DND-41 (cell line): ENCODE measurements at regions not wholly inside any gene's neighbourhood (a gene's known extent, or its start where the extent isn't known, plus 50 kb on each side); places are given as distances from the start of the nearest gene placed in this dataset.
A peak's percentile ranks its signal among the peaks of the same experiment; 100 is the strongest.
"Not testable (repeated sequence)": the region's sequence is repeated elsewhere in the genome, so short reads cannot be mapped to it uniquely, and the experiment has no call there.

Experiments used
- ATAC-seq: fragments of 200-7000 bp; cut with Tn5 transposase; 3 replicates; pipeline ENCODE4 v1.9.1; 2021; ENCODE audit warnings: low read depth; ENCODE audit not compliant: insufficient read depth
- DNase-seq: peaks from one replicate; pipeline ENCODE4 v3.0.0-alpha.2; 2020
- H2AFZ ChIP-seq: 2 replicates; pipeline ENCODE4 v1.6.0; 2012; ENCODE audit warnings: low read depth, low read length
- H3K27ac ChIP-seq: 2 replicates; pipeline ENCODE4 v1.5.1; 2012; ENCODE audit warnings: low read length, inconsistent platforms
- H3K27me3 ChIP-seq: fragments of 200-600 bp; sonication (generic); 2 replicates; pipeline ENCODE4 v1.6.0; 2012; ENCODE audit warnings: low read length, mild to moderate bottlenecking, inconsistent platforms; ENCODE audit not compliant: insufficient read depth, poor library complexity
- H3K36me3 ChIP-seq: 2 replicates; pipeline ENCODE4 v1.5.1; 2012; ENCODE audit warnings: low read length, inconsistent platforms; ENCODE audit not compliant: insufficient read depth
- H3K4me1 ChIP-seq: 2 replicates; pipeline ENCODE4 v1.5.1; 2012; ENCODE audit warnings: mild to moderate bottlenecking, low read length; ENCODE audit not compliant: insufficient read depth
- H3K4me2 ChIP-seq: 2 replicates; pipeline ENCODE4 v1.6.0; 2012; ENCODE audit warnings: mild to moderate bottlenecking, moderate library complexity, low read length, inconsistent platforms; ENCODE audit not compliant: insufficient read depth
- H3K4me3 ChIP-seq, 2 experiments: fragments of 200-600 bp in 1 of 2; shearing (Covaris generic) in 1 of 2; 2 replicates each; pipeline ENCODE4 v1.5.1; 2012 to 2016; ENCODE audit warnings: inconsistent platforms in 2 of 2, low read length in 2 of 2, mild to moderate bottlenecking in 2 of 2, low read depth in 1 of 2, moderate library complexity in 1 of 2
- H3K79me2 ChIP-seq: 2 replicates; pipeline ENCODE4 v1.6.0; 2012; ENCODE audit warnings: low read length, inconsistent platforms; ENCODE audit not compliant: insufficient read depth
- H3K9ac ChIP-seq: 2 replicates; pipeline ENCODE4 v1.6.0; 2012; ENCODE audit warnings: low read depth, mild to moderate bottlenecking, inconsistent platforms, low read length, moderate library complexity
- H3K9me3 ChIP-seq: 2 replicates; pipeline ENCODE4 v1.5.1; 2012; ENCODE audit warnings: low read length, moderate library complexity, mild to moderate bottlenecking, inconsistent platforms; ENCODE audit not compliant: insufficient read depth, severe bottlenecking
- H4K20me1 ChIP-seq: 2 replicates; pipeline ENCODE4 v1.6.0; 2012; ENCODE audit warnings: low read length; ENCODE audit not compliant: insufficient read depth

DNA sequence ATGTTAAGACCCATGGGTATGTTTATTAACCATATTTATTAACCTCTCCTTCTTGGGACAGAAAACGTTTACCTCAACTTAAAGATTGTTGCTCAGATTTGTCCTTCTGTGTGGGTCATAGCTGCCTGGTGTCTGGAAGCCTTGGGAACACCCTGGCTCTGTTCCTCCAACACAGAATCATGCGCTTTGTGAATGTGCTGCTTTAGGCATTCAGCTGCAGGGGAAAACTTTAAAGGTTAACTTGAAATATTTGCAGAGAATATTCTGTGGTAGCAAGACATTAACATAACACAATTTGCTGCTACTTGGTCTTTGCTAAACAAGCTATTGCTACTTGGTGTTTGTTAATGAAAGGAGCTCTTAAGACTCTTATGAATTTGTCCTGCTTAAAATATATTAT lies 50.5 kb upstream of the THOC3 start:
- not testable (repeated sequence) for H3K27ac ChIP-seq, H3K4me3 ChIP-seq, DNase-seq, ATAC-seq, H3K36me3 ChIP-seq, H3K4me1 ChIP-seq, H3K27me3 ChIP-seq, H3K9ac ChIP-seq, H3K4me2 ChIP-seq, H2AFZ ChIP-seq, H3K9me3 ChIP-seq, H4K20me1 ChIP-seq, H3K79me2 ChIP-seq

DNA sequence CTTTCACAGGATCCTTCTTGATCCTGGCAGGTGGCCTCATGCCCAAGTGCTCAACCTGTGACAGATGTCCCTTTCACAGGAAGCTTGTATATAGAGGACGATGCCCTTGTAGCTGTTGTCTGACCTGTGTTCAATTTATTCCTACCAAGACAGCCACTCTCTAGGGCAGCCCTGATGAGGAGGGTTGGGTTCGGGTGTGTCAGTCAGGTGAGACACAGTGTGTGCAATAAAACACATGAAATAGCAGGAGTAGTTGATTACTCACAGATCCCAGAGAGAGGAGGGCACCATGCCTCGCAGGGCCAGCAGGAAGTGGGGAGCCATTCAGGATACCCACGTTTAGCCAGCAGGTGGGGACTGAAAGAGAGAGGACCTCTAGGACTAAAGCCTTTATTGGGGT lies 52.7 kb upstream of the THOC3 start:
- H3K79me2 ChIP-seq, DNase-seq, H3K27ac ChIP-seq, H4K20me1 ChIP-seq, H3K4me2 ChIP-seq, H3K36me3 ChIP-seq, H3K27me3 ChIP-seq, H3K9ac ChIP-seq, ATAC-seq, H2AFZ ChIP-seq, H3K9me3 ChIP-seq, H3K4me1 ChIP-seq, H3K4me3 ChIP-seq: not testable (repeated sequence)

DNA sequence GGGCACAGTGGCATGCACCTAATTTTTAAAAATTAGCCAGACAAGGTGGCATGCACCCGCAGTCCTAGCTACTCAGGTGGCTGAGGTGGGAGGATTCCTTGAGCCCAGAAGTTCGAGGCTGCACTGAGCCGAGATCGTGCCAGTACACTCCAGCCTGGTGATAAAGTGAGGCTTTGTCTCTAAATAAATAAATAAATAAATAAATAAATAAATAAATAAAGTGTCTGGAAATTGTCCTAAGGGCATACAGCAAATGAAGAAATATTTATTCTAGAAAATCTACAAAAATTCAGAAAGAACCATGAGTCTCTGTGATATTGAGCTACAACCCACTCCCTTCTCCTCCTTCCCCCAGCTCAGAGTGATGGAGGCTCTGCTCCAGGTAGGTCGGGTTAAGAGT lies 55.4 kb upstream of the THOC3 start:
- not testable (repeated sequence) for H3K4me1 ChIP-seq, H3K79me2 ChIP-seq, H3K9me3 ChIP-seq, H3K9ac ChIP-seq, H3K4me3 ChIP-seq, ATAC-seq, H2AFZ ChIP-seq, H3K4me2 ChIP-seq, H3K27me3 ChIP-seq, H3K36me3 ChIP-seq, H4K20me1 ChIP-seq, DNase-seq, H3K27ac ChIP-seq

DNA sequence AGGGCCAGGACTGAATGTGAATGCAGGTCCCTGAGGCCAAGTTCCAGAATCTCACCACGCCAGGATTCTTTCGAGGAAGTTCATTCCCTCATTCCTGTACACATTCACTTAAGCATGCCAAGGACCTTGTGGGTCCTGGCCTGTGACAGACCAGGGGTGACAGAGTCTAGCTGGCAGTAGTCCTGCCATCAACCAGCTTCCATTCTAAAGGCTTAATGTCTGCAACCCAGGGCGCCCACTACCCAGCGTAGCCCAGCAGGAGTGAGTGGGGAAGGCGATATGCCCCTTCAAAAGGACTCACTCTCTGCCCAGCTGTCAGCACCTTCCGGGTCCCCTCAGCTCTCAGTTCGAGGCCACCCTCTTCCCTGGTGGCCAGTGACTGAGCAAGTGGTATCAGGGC lies 61.3 kb upstream of the THOC3 start:
- not testable (repeated sequence) for H2AFZ ChIP-seq, H4K20me1 ChIP-seq, ATAC-seq, DNase-seq, H3K79me2 ChIP-seq, H3K27me3 ChIP-seq, H3K9me3 ChIP-seq, H3K4me3 ChIP-seq, H3K9ac ChIP-seq, H3K4me2 ChIP-seq, H3K27ac ChIP-seq, H3K4me1 ChIP-seq, H3K36me3 ChIP-seq

DNA sequence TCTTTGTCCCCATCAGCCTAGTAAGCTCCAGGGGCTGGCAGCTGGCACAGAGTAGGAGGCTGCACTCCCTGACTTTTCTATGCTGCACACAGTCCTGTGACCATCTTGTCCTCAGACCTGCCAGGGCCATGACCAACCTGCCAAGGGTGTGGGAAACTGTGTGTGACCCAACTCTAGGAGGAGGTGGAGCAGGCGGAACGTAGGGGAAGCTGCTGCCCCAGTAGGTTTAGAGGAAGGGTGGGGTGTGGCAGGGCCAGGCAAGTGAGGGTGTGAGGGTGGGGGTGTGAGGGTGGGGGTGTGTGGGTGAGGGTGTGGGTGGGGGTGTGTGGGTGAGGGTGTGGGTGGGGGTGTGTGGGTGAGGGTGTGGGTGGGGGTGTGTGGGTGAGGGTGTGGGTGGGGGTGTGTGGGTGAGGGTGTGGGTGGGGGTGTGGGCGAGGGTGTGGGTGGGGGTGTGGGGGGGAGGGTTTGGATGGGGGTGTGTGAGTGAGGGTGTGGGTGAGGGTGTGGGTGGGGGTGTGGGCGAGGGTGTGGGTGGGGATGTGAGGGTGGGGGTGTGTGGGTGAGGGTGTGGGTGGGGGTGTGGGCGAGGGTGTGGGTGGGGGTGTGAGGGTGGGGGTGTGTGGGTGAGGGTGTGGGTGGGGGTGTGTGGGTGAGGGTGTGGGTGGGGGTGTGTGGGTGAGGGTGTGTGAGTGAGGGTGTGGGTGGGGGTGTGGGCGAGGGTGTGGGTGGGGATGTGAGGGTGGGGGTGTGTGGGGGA lies 62.4 kb upstream of the THOC3 start:
- not testable (repeated sequence) for H3K79me2 ChIP-seq, H3K27ac ChIP-seq, H3K9me3 ChIP-seq, ATAC-seq, DNase-seq, H3K36me3 ChIP-seq, H3K4me1 ChIP-seq, H3K9ac ChIP-seq, H3K4me2 ChIP-seq, H4K20me1 ChIP-seq, H3K4me3 ChIP-seq, H2AFZ ChIP-seq, H3K27me3 ChIP-seq

DNA sequence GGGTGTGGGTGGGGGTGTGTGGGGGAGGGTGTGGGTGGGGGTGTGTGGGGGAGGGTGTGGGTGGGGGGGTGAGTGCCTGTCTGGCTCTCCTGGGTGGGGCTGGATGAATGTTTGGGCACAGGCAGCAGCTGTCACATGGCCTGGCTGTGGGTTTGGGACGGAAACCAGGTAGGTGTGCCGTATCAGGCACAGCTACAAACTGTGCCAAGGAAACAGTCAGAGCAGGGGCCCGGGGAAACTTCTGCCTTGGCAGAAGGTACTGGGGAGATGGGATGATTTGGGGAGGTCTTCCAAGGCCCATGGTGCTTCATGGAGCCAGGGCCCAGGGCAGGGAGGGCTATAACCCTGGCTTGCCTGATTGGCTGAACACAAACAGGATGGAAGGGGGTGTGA lies 63.0 kb upstream of the THOC3 start:
- ATAC-seq, H3K4me1 ChIP-seq, H2AFZ ChIP-seq, H3K27me3 ChIP-seq, H3K27ac ChIP-seq, H4K20me1 ChIP-seq, DNase-seq, H3K4me3 ChIP-seq, H3K79me2 ChIP-seq, H3K4me2 ChIP-seq, H3K36me3 ChIP-seq, H3K9ac ChIP-seq, H3K9me3 ChIP-seq: not testable (repeated sequence)

DNA sequence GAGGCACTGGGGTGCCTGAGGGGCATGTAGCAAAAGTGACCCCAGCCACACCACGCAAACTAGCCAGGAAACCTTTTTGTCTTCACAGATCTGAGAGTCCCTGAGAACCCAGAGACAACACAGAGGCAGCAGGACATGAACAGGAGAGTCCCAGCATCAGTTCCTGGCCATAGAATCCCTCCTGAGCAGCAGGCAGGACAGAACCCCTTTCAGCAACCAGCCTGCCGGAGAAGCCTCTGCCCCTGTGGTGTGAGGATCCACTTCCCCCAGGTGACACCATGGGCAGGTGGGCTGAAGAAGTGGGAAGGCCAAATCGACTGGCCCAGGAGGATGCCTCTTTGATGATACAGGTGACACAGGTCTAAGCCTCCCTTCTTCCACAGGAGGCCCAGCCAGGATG lies 65.1 kb upstream of the THOC3 start:
- not testable (repeated sequence) for H2AFZ ChIP-seq, H3K4me3 ChIP-seq, H3K4me1 ChIP-seq, H3K27me3 ChIP-seq, H3K9ac ChIP-seq, ATAC-seq, H3K4me2 ChIP-seq, H3K36me3 ChIP-seq, DNase-seq, H4K20me1 ChIP-seq, H3K27ac ChIP-seq, H3K9me3 ChIP-seq, H3K79me2 ChIP-seq

DNA sequence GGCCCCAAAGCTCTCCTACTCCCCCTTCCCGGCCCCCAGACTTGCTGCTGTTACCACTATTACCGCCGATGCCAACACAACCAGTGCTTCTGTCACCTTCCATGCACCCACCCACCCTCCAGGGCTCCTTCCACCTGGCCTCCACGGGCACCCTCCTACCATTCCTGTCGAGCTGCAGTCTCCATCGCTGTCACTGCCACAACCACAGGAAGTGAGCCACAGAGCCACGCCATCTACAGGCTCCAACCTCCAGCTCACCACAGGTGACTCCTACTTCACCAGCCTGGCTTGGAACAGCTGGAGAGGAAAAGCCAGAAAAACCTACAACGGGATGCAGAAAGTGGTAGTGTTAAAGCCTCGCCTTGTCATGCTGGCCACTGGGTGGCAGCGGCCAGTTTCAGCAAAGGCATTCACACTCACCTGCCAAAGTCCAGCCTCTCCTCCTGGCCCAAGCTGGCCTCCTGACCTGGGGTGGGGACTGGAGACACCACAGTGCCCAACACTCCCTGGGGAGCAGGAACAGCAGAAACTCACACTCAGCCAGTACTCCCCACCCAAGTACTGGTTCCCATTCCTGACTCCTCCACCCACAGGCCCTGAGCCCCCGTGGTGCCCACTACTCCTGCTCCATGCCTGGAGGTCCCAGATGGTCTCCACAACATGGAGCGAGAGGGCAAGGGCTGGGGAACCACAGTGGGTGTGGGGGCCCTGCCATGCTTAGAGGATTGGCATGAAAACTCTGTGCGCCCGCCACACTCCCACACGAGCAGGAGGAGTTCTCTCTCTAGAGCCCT lies 66.5 kb upstream of the THOC3 start:
- not testable (repeated sequence) for H3K27me3 ChIP-seq, H3K79me2 ChIP-seq, H3K9me3 ChIP-seq, H3K4me2 ChIP-seq, H2AFZ ChIP-seq, DNase-seq, H3K4me1 ChIP-seq, H3K4me3 ChIP-seq, H3K9ac ChIP-seq, H3K36me3 ChIP-seq, H3K27ac ChIP-seq, H4K20me1 ChIP-seq
- peak; percentile 48; the same call in 1 of the 3 replicates for ATAC-seq
